ENCODE measurements at regions not wholly inside any gene's neighbourhood (a gene's known extent, or its start where the extent isn't known, plus 50 kb on each side); places are given as distances from the start of the nearest gene placed in this dataset.
A peak's percentile ranks its signal among the peaks of the same experiment; 100 is the strongest.

GRCh38 chr13:85586422-85586831, 212.8 kb downstream of the SLITRK6 start:
- peak; percentile 32 to 93 for DNase-seq (ENCODE audit: low read depth in 2 of 2)
- H3K27me3 ChIP-seq (ENCODE audit: control insufficient read depth, insufficient read depth, low read length), result no peaks in the 10 kb centered on the region
- TF ChIP-seq EZH2 (IDR thresholded peaks at IDR 0.05; ENCODE audit: low read length, missing control alignments) (no peak), CTCF (conservative IDR thresholded peaks at IDR 0.05 in 1 of 2, IDR thresholded peaks at IDR 0.05 in 1 of 2; ENCODE audit: low read depth in 1 of 2, low read length in 2 of 2) (no peak)
- no peak overlapping the region for H3K9ac ChIP-seq (ENCODE audit: insufficient read depth, low read length)
- no peak overlapping the region for H3K4me3 ChIP-seq (replicated peaks in 1 of 4; ENCODE audit: control extremely low read depth in 1 of 4, insufficient read depth in 1 of 4, low read depth in 3 of 4, low read length in 4 of 4)
- no peaks in the 10 kb centered on the region for H3K79me2 ChIP-seq (ENCODE audit: control insufficient read depth, insufficient read depth, low read length)
- no peaks in the 10 kb centered on the region for H3K4me1 ChIP-seq (ENCODE audit: control insufficient read depth, extremely low read depth, insufficient read depth, low read length)
- H3K36me3 ChIP-seq (ENCODE audit: control insufficient read depth, insufficient read depth, low read length), result no peaks in the 10 kb centered on the region
- H3K9me3 ChIP-seq (ENCODE audit: control insufficient read depth, insufficient read depth, low read depth, low read length), result no peaks in the 10 kb centered on the region
- no peak overlapping the region for H3K27ac ChIP-seq (ENCODE audit: insufficient read depth, low read length)
- no peak overlapping the region for H2AFZ ChIP-seq (ENCODE audit: low read length)
- no peak overlapping the region for H3K4me2 ChIP-seq (ENCODE audit: extremely low read depth, insufficient read depth, low read length)
- H4K20me1 ChIP-seq (ENCODE audit: control insufficient read depth, extremely low read depth, insufficient read depth, low read length), result no peaks in the 10 kb centered on the region

GRCh38 chr13:85582890-85583289, 216.3 kb downstream of the SLITRK6 start:
- no peak for TF ChIP-seq CTCF (conservative IDR thresholded peaks at IDR 0.05 in 1 of 2, IDR thresholded peaks at IDR 0.05 in 1 of 2; ENCODE audit: low read depth in 1 of 2, low read length in 2 of 2)
- TF ChIP-seq EZH2 (IDR thresholded peaks at IDR 0.05; ENCODE audit: low read length, missing control alignments), result no peak
- H3K9me3 ChIP-seq (ENCODE audit: control insufficient read depth, insufficient read depth, low read depth, low read length), result no peaks in the 10 kb centered on the region
- H3K36me3 ChIP-seq (ENCODE audit: control insufficient read depth, insufficient read depth, low read length), result no peaks in the 10 kb centered on the region
- no peak overlapping the region for H3K9ac ChIP-seq (ENCODE audit: insufficient read depth, low read length)
- no peaks in the 10 kb centered on the region for H3K27me3 ChIP-seq (ENCODE audit: control insufficient read depth, insufficient read depth, low read length)
- no peak overlapping the region for H3K4me3 ChIP-seq (replicated peaks in 1 of 4; ENCODE audit: control extremely low read depth in 1 of 4, insufficient read depth in 1 of 4, low read depth in 3 of 4, low read length in 4 of 4)
- H3K79me2 ChIP-seq (ENCODE audit: control insufficient read depth, insufficient read depth, low read length), result no peaks in the 10 kb centered on the region
- H2AFZ ChIP-seq (ENCODE audit: low read length), result no peak overlapping the region
- DNase-seq (ENCODE audit: low read depth in 2 of 2), result peak in 1 of 2 donors; percentile 17
- H4K20me1 ChIP-seq (ENCODE audit: control insufficient read depth, extremely low read depth, insufficient read depth, low read length), result no peaks in the 10 kb centered on the region
- no peak overlapping the region for H3K4me2 ChIP-seq (ENCODE audit: extremely low read depth, insufficient read depth, low read length)
- H3K27ac ChIP-seq (ENCODE audit: insufficient read depth, low read length), result no peak overlapping the region
- H3K4me1 ChIP-seq (ENCODE audit: control insufficient read depth, extremely low read depth, insufficient read depth, low read length), result no peaks in the 10 kb centered on the region

- Histone ChIP-seq H3K27ac (ENCODE audit: insufficient read depth, low read length) (no peak overlapping the region), H4K20me1 (ENCODE audit: control insufficient read depth, extremely low read depth, insufficient read depth, low read length) (no peaks in the 10 kb centered on the region), H2AFZ (ENCODE audit: low read length) (no peak overlapping the region), H3K4me1 (ENCODE audit: control insufficient read depth, extremely low read depth, insufficient read depth, low read length) (no peaks in the 10 kb centered on the region), H3K9me3 (ENCODE audit: control insufficient read depth, insufficient read depth, low read depth, low read length) (no peaks in the 10 kb centered on the region), H3K79me2 (ENCODE audit: control insufficient read depth, insufficient read depth, low read length) (no peaks in the 10 kb centered on the region), H3K27me3 (ENCODE audit: control insufficient read depth, insufficient read depth, low read length) (no peaks in the 10 kb centered on the region), H3K4me2 (ENCODE audit: extremely low read depth, insufficient read depth, low read length) (no peak overlapping the region), H3K36me3 (ENCODE audit: control insufficient read depth, insufficient read depth, low read length) (no peaks in the 10 kb centered on the region), H3K4me3 (replicated peaks in 1 of 4; ENCODE audit: control extremely low read depth in 1 of 4, insufficient read depth in 1 of 4, low read depth in 3 of 4, low read length in 4 of 4) (no peak overlapping the region), H3K9ac (ENCODE audit: insufficient read depth, low read length) (no peak overlapping the region)
- no peak for DNase-seq (ENCODE audit: low read depth in 2 of 2)
- no peak for TF ChIP-seq CTCF (conservative IDR thresholded peaks at IDR 0.05 in 1 of 2, IDR thresholded peaks at IDR 0.05 in 1 of 2; ENCODE audit: low read depth in 1 of 2, low read length in 2 of 2)
- no peak for TF ChIP-seq EZH2 (IDR thresholded peaks at IDR 0.05; ENCODE audit: low read length, missing control alignments)
Observed at GRCh38 chr13:85575110-85575509, 224.1 kb downstream of the SLITRK6 start.
